CD4-positive, alpha-beta T cell (primary cell): ENCODE measurements at regions not wholly inside any gene's neighbourhood (a gene's known extent, or its start where the extent isn't known, plus 50 kb on each side); places are given as distances from the start of the nearest gene placed in this dataset.

Experiments used
- ATAC-seq: fragments of 200-7000 bp; cut with Tn5 transposase; one replicate; pipeline ENCODE4 v1.10.0; 2022; ENCODE audit warnings: mild to moderate bottlenecking; ENCODE audit not compliant: poor library complexity
- CTCF ChIA-PET: fragments of 350-600 bp; sonication (Branson Sonifier 250); formaldehyde crosslinking; loops from one replicate; lab custom pipeline; 2021; ENCODE audit warnings: antibody characterized with exemption, inconsistent platforms; lab: Charles Lee
- POLR2A ChIA-PET: fragments of 350-600 bp; sonication (Branson Sonifier 250); formaldehyde crosslinking; loops from one replicate; lab custom pipeline; 2021; ENCODE audit warnings: antibody characterized with exemption, inconsistent platforms; lab: Charles Lee
- DNase-seq, 14 experiments: peaks; one replicate each; pipeline ENCODE4 v3.0.0-alpha.2; 2013 to 2020; ENCODE audit warnings: mixed read lengths in 2 of 14
- H3K27ac ChIP-seq, 2 donors: one replicate each; pipeline versions ENCODE4 v1.5.1 to v1.7.0; 2013; ENCODE audit warnings: low read length in 2 of 2, low read depth in 1 of 2, mild to moderate bottlenecking in 1 of 2
- H3K27me3 ChIP-seq, 2 experiments: 1 replicate in 1 of 2; 2 replicates in 1 of 2; pipeline versions ENCODE4 v1.6.1 to v1.7.0; 2013; ENCODE audit warnings: low read length in 2 of 2, control low read depth in 1 of 2, mild to moderate bottlenecking in 1 of 2, moderate library complexity in 1 of 2; ENCODE audit not compliant: insufficient read depth in 2 of 2, control insufficient read depth in 1 of 2
- H3K36me3 ChIP-seq: one replicate; pipeline ENCODE4 v1.6.1; 2013; ENCODE audit warnings: low read length, control low read depth; ENCODE audit not compliant: insufficient read depth
- H3K4me1 ChIP-seq: one replicate; pipeline ENCODE4 v1.6.1; 2013; ENCODE audit warnings: low read length, control low read depth; ENCODE audit not compliant: insufficient read depth
- H3K4me3 ChIP-seq: one replicate; pipeline ENCODE4 v1.5.1; 2013; ENCODE audit warnings: mild to moderate bottlenecking, low read length, moderate library complexity
- H3K9me3 ChIP-seq, 2 experiments: 1 replicate in 1 of 2; 2 replicates in 1 of 2; pipeline versions ENCODE4 v1.6.1 to v1.7.0; 2013; ENCODE audit warnings: low read length in 2 of 2, mild to moderate bottlenecking in 2 of 2, control low read depth in 1 of 2, moderate library complexity in 1 of 2; ENCODE audit not compliant: control insufficient read depth in 1 of 2, insufficient read depth in 1 of 2
- H3K27ac Mint-ChIP-seq: one replicate; pipeline ENCODE4 v1.8.0; 2020; ENCODE audit warnings: mixed read lengths
- H3K27me3 Mint-ChIP-seq: one replicate; pipeline ENCODE4 v1.8.0; 2021; ENCODE audit warnings: mixed read lengths
- H3K36me3 Mint-ChIP-seq: one replicate; pipeline ENCODE4 v1.8.0; 2021; ENCODE audit warnings: low read depth, mixed read lengths
- H3K4me1 Mint-ChIP-seq: one replicate; pipeline ENCODE4 v1.8.0; 2021; ENCODE audit warnings: low read depth, mixed read lengths
- H3K4me3 Mint-ChIP-seq: one replicate; pipeline ENCODE4 v1.8.0; 2020; ENCODE audit warnings: mild to moderate bottlenecking, mixed read lengths
- H3K9me3 Mint-ChIP-seq: one replicate; pipeline ENCODE4 v1.8.0; 2020; ENCODE audit warnings: mixed read lengths
- intact Hi-C, 2 experiments: fragments of 100-400 bp; cut with DNase I in 1 of 2; cut with micrococcal nuclease in 1 of 2; formaldehyde crosslinking; loops; one replicate each; pipeline versions ENCODE4 v1.15.1 to v1.9.0; 2023 to 2025; cut with DNase I, micrococcal nuclease
- TF ChIP-seq, protein P1 (sequence below): fragments of 200-600 bp; IDR thresholded peaks from one replicate; pipeline ENCODE4 v1.8.0; 2022; ENCODE audit warnings: antibody characterized with exemption, mild to moderate bottlenecking

DNA sequence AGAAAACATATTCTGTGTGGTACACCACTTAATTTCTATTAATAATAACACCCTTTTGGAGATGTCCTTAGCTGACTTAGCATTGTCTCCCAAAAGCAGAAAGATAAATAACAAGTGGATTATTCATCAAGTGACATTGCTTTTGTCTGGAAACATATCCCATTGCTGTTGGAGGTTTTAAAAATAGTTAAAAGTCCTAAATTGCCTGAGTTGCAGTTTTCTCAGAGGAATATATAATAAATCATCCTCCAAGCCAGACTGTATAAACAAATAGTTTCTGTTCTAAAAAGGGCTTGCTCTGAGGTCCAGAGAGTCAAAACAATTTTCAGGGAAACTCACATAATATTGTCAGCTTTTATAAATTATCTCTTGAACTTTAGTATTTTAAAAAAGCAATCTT, 60.4 kb upstream of the CD96 start:
- CTCF ChIA-PET: no interaction called here
- Mint-ChIP-seq H3K4me1 (no peaks in the 10 kb centered on the region), H3K27me3 (no peaks in the 10 kb centered on the region), H3K27ac (no peak overlapping the region), H3K9me3 (no peaks in the 10 kb centered on the region), H3K4me3 (no peak overlapping the region), H3K36me3 (no peaks in the 10 kb centered on the region)
- Histone ChIP-seq H3K9me3 (peaks cover 0 to 8% of the 10 kb centered on the region in 2 experiments), H3K4me1 (no peaks in the 10 kb centered on the region), H3K27me3 (no peaks in the 10 kb centered on the region), H3K4me3 (no peak overlapping the region), H3K27ac (no peak overlapping the region), H3K36me3 (no peaks in the 10 kb centered on the region)
- DNase-seq (no peak), ATAC-seq (no peak)
- intact Hi-C loops: no loop called here
- TF ChIP-seq, protein P1, sequence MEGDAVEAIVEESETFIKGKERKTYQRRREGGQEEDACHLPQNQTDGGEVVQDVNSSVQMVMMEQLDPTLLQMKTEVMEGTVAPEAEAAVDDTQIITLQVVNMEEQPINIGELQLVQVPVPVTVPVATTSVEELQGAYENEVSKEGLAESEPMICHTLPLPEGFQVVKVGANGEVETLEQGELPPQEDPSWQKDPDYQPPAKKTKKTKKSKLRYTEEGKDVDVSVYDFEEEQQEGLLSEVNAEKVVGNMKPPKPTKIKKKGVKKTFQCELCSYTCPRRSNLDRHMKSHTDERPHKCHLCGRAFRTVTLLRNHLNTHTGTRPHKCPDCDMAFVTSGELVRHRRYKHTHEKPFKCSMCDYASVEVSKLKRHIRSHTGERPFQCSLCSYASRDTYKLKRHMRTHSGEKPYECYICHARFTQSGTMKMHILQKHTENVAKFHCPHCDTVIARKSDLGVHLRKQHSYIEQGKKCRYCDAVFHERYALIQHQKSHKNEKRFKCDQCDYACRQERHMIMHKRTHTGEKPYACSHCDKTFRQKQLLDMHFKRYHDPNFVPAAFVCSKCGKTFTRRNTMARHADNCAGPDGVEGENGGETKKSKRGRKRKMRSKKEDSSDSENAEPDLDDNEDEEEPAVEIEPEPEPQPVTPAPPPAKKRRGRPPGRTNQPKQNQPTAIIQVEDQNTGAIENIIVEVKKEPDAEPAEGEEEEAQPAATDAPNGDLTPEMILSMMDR: no peak
- POLR2A ChIA-PET: no interaction called here

DNA sequence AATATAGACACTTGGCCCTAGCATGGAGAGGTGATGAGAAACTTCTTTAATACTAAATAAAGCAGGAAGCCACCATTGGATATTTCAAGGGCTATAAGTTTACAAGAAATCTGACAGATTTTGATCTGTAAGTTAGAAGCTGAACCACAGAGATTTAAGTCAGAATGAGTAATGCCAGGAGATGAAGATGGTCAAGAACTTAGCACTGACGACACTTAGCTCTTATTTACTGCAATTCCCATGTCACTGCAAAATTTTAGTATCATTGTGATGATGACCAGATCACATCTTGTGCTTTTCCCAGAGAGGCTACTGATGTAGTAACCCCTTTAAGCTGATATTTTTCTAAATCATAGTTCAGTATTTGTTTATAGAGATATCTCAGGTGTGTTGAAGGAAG, 59.4 kb upstream of the CD96 start:
- H3K27me3 ChIP-seq: no peaks in the 10 kb centered on the region
- no peaks in the 10 kb centered on the region for H3K4me1 ChIP-seq
- H3K9me3 ChIP-seq: peaks cover 0 to 8% of the 10 kb centered on the region in 2 experiments
- intact Hi-C loops: no loop called here
- DNase-seq (no peak), ATAC-seq (no peak)
- H3K27ac Mint-ChIP-seq: no peak overlapping the region
- no peaks in the 10 kb centered on the region for H3K36me3 Mint-ChIP-seq
- H3K4me3 Mint-ChIP-seq: no peak overlapping the region
- ChIA-PET CTCF (no interaction called here), POLR2A (no interaction called here)
- H3K4me1 Mint-ChIP-seq: no peaks in the 10 kb centered on the region
- H3K27ac ChIP-seq: no peak overlapping the region
- H3K36me3 ChIP-seq: no peaks in the 10 kb centered on the region
- H3K27me3 Mint-ChIP-seq: no peaks in the 10 kb centered on the region
- H3K4me3 ChIP-seq: no peak overlapping the region
- H3K9me3 Mint-ChIP-seq: no peaks in the 10 kb centered on the region
- TF ChIP-seq, protein P1: no peak

DNA sequence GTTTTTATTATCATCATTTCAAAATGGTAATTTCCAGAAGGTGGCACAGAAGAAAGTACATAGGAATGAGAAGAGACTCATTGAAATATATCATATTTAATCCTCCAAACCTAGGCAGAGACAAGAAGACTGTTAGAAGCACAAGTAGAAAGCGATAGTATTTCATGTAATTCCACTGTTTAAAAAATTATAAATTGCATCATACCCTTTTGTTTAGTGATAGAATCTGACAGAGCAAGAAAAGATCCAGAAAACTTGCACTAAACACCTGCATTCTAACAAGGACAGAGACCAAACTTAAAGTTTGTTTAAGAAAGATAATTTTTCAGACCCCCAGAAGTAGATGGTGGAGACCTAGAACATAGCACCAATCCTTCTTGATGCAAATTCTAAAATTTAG, 56.9 kb upstream of the CD96 start:
- no peak overlapping the region for H3K4me3 ChIP-seq
- peaks cover 5% of the 10 kb centered on the region for H3K9me3 Mint-ChIP-seq
- POLR2A ChIA-PET: no interaction called here
- H3K4me3 Mint-ChIP-seq: no peak overlapping the region
- no peaks in the 10 kb centered on the region for H3K9me3 ChIP-seq
- H3K4me1 ChIP-seq: no peaks in the 10 kb centered on the region
- H3K36me3 Mint-ChIP-seq: no peaks in the 10 kb centered on the region
- ATAC-seq (no peak), DNase-seq (no peak)
- intact Hi-C loops: no loop called here
- no peaks in the 10 kb centered on the region for H3K36me3 ChIP-seq
- CTCF ChIA-PET: no interaction called here
- no peaks in the 10 kb centered on the region for H3K27me3 ChIP-seq
- H3K27me3 Mint-ChIP-seq: no peaks in the 10 kb centered on the region
- no peak overlapping the region for H3K27ac Mint-ChIP-seq
- TF ChIP-seq, protein P1: no peak
- no peak overlapping the region for H3K27ac ChIP-seq
- no peaks in the 10 kb centered on the region for H3K4me1 Mint-ChIP-seq
